ENCODE measurements at regions not wholly inside any gene's neighbourhood (a gene's known extent, or its start where the extent isn't known, plus 50 kb on each side); places are given as distances from the start of the nearest gene placed in this dataset.

DNA sequence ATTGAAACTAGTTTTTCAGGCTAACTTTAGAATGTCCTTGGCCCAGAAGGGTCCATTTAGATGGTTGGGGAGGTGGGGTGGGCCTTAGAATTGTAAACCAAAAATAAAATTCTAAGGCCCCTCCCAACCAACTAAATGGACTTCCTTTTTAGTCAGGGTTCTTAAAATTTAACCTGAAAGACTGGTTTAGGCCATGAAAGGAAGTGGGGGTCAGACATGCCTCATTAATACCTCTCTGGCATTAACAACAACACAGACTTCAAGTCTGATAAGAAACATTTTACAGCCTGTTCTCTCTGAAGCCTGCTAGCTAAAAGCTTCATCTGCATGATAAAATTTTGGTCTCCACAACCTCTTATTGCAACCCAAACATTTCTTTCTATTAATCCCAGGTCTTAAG, 65.5 kb upstream of the TNC start:
- TF ChIP-seq, protein P1, sequence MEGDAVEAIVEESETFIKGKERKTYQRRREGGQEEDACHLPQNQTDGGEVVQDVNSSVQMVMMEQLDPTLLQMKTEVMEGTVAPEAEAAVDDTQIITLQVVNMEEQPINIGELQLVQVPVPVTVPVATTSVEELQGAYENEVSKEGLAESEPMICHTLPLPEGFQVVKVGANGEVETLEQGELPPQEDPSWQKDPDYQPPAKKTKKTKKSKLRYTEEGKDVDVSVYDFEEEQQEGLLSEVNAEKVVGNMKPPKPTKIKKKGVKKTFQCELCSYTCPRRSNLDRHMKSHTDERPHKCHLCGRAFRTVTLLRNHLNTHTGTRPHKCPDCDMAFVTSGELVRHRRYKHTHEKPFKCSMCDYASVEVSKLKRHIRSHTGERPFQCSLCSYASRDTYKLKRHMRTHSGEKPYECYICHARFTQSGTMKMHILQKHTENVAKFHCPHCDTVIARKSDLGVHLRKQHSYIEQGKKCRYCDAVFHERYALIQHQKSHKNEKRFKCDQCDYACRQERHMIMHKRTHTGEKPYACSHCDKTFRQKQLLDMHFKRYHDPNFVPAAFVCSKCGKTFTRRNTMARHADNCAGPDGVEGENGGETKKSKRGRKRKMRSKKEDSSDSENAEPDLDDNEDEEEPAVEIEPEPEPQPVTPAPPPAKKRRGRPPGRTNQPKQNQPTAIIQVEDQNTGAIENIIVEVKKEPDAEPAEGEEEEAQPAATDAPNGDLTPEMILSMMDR (conservative IDR thresholded peaks at IDR 0.05; ENCODE audit: low read depth, low read length), result no peak
- Histone ChIP-seq H3K27ac (no peak overlapping the region), H3K79me2 (ENCODE audit: insufficient read depth, low read depth) (no peaks in the 10 kb centered on the region), H4K20me1 (ENCODE audit: insufficient read depth) (no peaks in the 10 kb centered on the region), H3K27me3 (ENCODE audit: insufficient read depth, low read depth) (no peaks in the 10 kb centered on the region), H2AFZ (ENCODE audit: low read depth) (no peak overlapping the region), H3K9ac (no peak overlapping the region), H3K4me3 (IDR thresholded peaks at IDR 0.05; ENCODE audit: insufficient read depth, low read depth, low read length) (no peak overlapping the region), H3K4me1 (ENCODE audit: low read depth, poor library complexity, severe bottlenecking) (no peaks in the 10 kb centered on the region), H3K36me3 (ENCODE audit: insufficient read depth) (no peaks in the 10 kb centered on the region), H3K4me2 (no peak overlapping the region)

DNA sequence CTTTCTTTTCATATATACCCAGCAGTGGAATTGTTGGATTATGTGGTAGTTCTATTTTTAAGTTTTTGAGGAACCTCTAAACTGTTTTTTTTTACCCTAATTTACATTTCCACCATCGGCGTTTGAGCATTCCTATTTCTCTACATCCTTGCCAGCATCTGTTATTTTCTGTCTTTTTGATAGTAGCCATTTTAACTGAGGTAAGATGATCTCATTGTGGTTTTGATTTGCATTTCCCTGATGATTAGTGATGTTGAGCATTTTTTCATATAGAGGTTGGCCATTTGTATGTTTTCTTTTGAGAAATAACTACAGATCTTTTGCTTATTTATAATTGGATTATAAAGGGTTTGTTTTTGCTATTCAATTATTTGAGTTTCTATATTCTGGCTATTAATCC, 71.7 kb upstream of the TNC start:
- Histone ChIP-seq H3K36me3 (ENCODE audit: insufficient read depth) (no peaks in the 10 kb centered on the region), H3K9ac (no peak overlapping the region), H3K27ac (no peak overlapping the region), H3K4me1 (ENCODE audit: low read depth, poor library complexity, severe bottlenecking) (peaks cover 21% of the 10 kb centered on the region), H2AFZ (ENCODE audit: low read depth) (no peak overlapping the region), H3K4me3 (IDR thresholded peaks at IDR 0.05; ENCODE audit: insufficient read depth, low read depth, low read length) (no peak overlapping the region), H3K27me3 (ENCODE audit: insufficient read depth, low read depth) (no peaks in the 10 kb centered on the region), H3K4me2 (no peak overlapping the region), H3K79me2 (ENCODE audit: insufficient read depth, low read depth) (no peaks in the 10 kb centered on the region), H4K20me1 (ENCODE audit: insufficient read depth) (no peaks in the 10 kb centered on the region)
- TF ChIP-seq, protein P1 (conservative IDR thresholded peaks at IDR 0.05; ENCODE audit: low read depth, low read length), result no peak

DNA sequence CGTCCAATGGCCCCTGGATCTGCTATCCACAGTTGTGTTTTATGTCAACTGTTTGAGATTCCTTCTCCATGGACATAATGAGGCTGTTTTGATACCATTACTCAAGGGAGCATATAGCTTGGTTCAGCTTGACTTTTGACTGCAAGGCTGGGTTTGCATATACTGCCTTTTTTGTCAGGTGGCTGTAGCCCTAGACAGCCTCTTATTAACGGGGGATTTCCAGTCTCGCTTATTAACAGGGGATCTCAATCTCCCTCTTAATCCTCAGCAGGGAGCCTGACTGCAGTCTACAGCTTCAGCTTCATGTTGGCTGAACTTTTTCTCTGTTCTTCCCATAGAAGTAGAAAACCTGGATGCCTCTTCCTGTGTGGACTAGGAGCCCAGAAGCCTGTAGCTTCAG, 73.7 kb upstream of the TNC start:
- TF ChIP-seq, protein P1 (conservative IDR thresholded peaks at IDR 0.05; ENCODE audit: low read depth, low read length), result no peak
- H3K27ac ChIP-seq, result no peak overlapping the region
- no peak overlapping the region for H3K4me2 ChIP-seq

DNA sequence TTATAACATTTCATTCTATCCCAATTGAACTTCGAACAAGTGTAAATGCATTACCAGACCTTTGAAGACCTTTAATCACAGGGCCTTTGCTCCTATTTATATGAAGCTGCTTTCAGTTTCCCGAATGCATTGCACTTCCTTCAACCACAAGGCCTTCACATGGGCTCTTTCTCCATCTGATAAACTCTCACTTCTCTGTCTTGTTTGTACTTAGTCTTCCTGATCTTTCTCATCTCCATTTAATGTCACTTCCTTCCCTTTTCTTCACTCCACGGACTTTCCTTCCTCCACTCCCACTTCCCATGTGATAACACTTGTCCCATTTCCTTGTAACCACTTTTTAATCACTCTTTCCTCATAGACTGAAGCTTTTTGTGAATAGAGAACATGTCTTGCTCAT, 74.3 kb upstream of the TNC start:
- no peak overlapping the region for H3K4me2 ChIP-seq

More for the DNA sequence above, 73.7 kb upstream of the TNC start:
- Histone ChIP-seq H3K4me3 (IDR thresholded peaks at IDR 0.05; ENCODE audit: insufficient read depth, low read depth, low read length) (no peak overlapping the region), H4K20me1 (ENCODE audit: insufficient read depth) (no peaks in the 10 kb centered on the region), H3K9ac (no peak overlapping the region), H3K27me3 (ENCODE audit: insufficient read depth, low read depth) (no peaks in the 10 kb centered on the region), H3K79me2 (ENCODE audit: insufficient read depth, low read depth) (no peaks in the 10 kb centered on the region), H2AFZ (ENCODE audit: low read depth) (no peak overlapping the region), H3K4me1 (ENCODE audit: low read depth, poor library complexity, severe bottlenecking) (peaks cover 21% of the 10 kb centered on the region), H3K36me3 (ENCODE audit: insufficient read depth) (no peaks in the 10 kb centered on the region)

More for the DNA sequence above, 74.3 kb upstream of the TNC start:
- no peaks in the 10 kb centered on the region for H4K20me1 ChIP-seq (ENCODE audit: insufficient read depth)
- H3K79me2 ChIP-seq (ENCODE audit: insufficient read depth, low read depth), result no peaks in the 10 kb centered on the region
- no peak overlapping the region for H3K4me3 ChIP-seq (IDR thresholded peaks at IDR 0.05; ENCODE audit: insufficient read depth, low read depth, low read length)
- H3K36me3 ChIP-seq (ENCODE audit: insufficient read depth), result no peaks in the 10 kb centered on the region
- H3K27ac ChIP-seq, result no peak overlapping the region
- no peak overlapping the region for H2AFZ ChIP-seq (ENCODE audit: low read depth)
- no peaks in the 10 kb centered on the region for H3K27me3 ChIP-seq (ENCODE audit: insufficient read depth, low read depth)
- H3K4me1 ChIP-seq (ENCODE audit: low read depth, poor library complexity, severe bottlenecking), result peaks cover 21% of the 10 kb centered on the region
- TF ChIP-seq, protein P1 (conservative IDR thresholded peaks at IDR 0.05; ENCODE audit: low read depth, low read length), result no peak
- no peak overlapping the region for H3K9ac ChIP-seq
